ENCODE measurements at regions not wholly inside any gene's neighbourhood (a gene's known extent, or its start where the extent isn't known, plus 50 kb on each side); places are given as distances from the start of the nearest gene placed in this dataset.
"Not testable (repeated sequence)": the region's sequence is repeated elsewhere in the genome, so short reads cannot be mapped to it uniquely, and the experiment has no call there.

GRCh38 chr1:222377428-222378088 is 170.3 kb downstream of the HHIPL2 start:
- no peak for TF ChIP-seq CTCF (IDR thresholded peaks at IDR 0.05)
- ATAC-seq (ENCODE audit: low FRiP score) (no peak), DNase-seq (ENCODE audit: low spot score) (no peak)

- DNase-seq (ENCODE audit: low spot score); ATAC-seq (ENCODE audit: low FRiP score): not testable (repeated sequence)
Measured at GRCh38 chr1:222376791-222377190, 171.1 kb downstream of the HHIPL2 start.

GRCh38 chr1:222375701-222376100 is 172.2 kb downstream of the HHIPL2 start:
- no peak for DNase-seq (ENCODE audit: low spot score)
- TF ChIP-seq CTCF (IDR thresholded peaks at IDR 0.05): no peak
- no peak for ATAC-seq (ENCODE audit: low FRiP score)

- no peak for ATAC-seq (ENCODE audit: low FRiP score)
- DNase-seq (ENCODE audit: low spot score): no peak
- no peak for TF ChIP-seq CTCF (IDR thresholded peaks at IDR 0.05)
Measured at GRCh38 chr1:222373831-222374602, 173.9 kb downstream of the HHIPL2 start.

GRCh38 chr1:222373216-222373615 is 174.7 kb downstream of the HHIPL2 start:
- no peak for TF ChIP-seq CTCF (IDR thresholded peaks at IDR 0.05)
- DNase-seq (ENCODE audit: low spot score): no peak
- ATAC-seq (ENCODE audit: low FRiP score): no peak

GRCh38 chr1:222372221-222372620 is 175.7 kb downstream of the HHIPL2 start:
- no peak for DNase-seq (ENCODE audit: low spot score)
- no peak for ATAC-seq (ENCODE audit: low FRiP score)
- no peak for TF ChIP-seq CTCF (IDR thresholded peaks at IDR 0.05)

GRCh38 chr1:222370913-222371675 is 176.8 kb downstream of the HHIPL2 start:
- ATAC-seq (ENCODE audit: low FRiP score): no peak
- TF ChIP-seq CTCF (IDR thresholded peaks at IDR 0.05): no peak

More at GRCh38 chr1:222370913-222371675, 176.8 kb downstream of the HHIPL2 start:
- DNase-seq (ENCODE audit: low spot score): no peak

Measured in omental fat pad (tissue), 3 donors.